Suppressor macrophage (primary cell): ENCODE measurements at regions not wholly inside any gene's neighbourhood (a gene's known extent, or its start where the extent isn't known, plus 50 kb on each side); places are given as distances from the start of the nearest gene placed in this dataset.
"Not testable (repeated sequence)": the region's sequence is repeated elsewhere in the genome, so short reads cannot be mapped to it uniquely, and the experiment has no call there.

ENCODE experiments used
- DNase-seq, 4 experiments: peaks; one replicate each; pipeline ENCODE4 v3.0.0-alpha.2; 2020 to 2022

DNA sequence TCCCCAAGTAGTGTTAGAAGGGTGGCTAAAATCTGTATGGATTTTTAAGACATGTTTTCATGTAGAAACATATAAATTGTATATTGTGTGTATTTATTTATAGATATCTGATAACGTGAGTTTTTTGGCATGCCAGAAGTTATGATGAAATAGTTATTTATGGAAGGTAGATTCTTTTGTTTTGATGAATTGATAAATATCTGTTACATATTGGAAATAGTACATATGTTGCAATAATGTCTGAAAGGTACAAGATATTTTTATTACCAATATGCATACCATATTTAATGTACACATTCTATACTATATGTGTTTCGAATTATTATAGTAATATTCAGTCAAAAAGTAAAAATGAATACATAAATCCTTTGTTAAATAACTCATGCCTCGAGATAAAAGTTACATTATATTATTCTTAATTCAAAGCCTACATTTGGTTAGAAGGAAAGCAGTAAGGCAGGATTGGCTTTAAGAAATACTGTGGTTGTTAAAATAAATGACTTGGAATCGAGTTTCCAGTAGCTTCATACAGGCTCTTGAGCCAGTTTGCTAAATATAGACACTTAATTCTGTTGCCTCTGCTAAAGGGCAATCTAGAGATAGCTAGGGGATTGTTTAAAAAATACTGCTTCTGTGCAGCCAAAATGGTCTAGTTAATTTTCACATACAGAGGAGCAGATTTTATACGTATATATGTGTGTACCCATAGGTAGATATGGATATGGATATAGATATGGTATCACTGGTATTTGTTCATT, 1175.1 kb upstream of the B3GALT2 start:
- DNase-seq, result no peak

DNA sequence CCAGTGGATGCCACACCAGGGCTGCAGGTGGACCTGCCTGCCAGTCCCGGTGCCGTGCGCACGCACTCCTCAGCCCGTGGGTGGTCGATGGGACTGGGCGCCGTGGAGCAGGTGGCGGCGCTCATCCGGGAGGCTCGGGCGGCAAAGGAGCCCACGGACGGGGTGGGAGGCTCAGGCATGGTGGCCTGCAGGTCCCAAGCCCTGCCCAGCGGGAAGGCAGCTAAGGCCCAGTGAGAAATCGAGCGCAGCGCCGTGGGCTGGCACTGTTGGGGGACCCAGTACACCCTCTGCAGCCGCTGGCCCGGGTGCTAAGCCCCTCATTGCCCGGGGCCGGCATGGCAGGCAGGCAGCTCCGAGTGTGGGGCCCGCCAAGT, 1171.8 kb upstream of the B3GALT2 start:
- DNase-seq, result no peak

DNA sequence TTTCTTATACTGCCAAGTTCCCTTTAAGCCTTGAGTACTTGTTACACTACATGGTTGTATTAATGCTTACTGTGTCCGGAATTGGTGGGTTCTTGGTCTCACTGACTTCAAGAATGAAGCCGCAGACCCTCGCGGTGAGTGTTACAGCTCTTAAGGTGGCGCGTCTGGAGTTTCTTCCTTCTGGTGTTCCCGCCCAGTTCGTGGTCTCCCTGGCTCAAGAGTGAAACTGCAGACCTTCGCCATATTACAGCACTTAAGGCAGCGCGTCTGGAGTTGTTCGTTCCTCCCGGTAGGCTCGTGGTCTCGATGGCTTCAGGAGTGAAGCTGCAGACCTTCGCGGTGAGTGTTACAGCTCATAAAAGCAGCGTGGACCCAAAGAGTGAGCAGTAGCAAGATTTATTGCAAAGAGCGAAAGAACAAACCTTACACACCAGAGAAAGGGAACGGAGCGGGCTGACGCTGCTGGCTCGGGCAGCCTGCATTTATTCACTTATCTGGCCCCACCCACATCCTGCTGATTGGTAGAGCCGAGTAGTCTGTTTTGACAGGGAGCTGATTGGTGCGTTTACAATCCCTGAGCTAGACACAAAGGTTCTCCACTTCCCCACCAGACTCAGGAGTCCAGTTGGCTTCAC, 1171.3 kb upstream of the B3GALT2 start:
- DNase-seq, result not testable (repeated sequence)

DNA sequence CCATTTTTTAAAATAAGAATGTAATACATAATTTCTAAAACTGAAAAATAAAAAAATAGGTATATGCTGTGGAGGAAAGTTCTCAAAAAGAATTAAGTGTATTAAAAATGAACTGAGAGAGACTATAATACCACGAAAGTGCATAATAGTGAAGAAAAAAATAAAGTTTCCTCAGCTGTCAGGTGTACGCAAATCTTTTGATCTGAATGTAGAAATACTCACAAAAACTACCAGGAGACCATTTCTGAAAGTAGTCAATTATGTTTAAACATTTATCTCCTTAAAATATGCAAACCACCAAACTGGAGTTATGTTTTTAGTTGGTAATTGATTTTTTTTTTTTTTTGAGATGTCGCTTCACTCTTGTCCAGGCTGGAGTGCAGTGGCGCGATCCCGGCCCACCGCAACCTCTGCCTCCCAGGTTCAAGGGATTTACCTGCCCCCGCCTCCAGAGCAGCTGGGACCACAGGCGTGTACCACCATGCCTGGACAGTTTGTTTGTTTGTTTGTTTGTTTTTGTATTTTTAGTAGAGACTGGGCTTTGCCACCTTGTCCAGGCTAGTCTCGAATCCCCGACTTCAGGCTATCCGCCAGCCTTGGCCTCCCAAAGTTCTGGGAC, 1169.2 kb upstream of the B3GALT2 start:
- no peak for DNase-seq

DNA sequence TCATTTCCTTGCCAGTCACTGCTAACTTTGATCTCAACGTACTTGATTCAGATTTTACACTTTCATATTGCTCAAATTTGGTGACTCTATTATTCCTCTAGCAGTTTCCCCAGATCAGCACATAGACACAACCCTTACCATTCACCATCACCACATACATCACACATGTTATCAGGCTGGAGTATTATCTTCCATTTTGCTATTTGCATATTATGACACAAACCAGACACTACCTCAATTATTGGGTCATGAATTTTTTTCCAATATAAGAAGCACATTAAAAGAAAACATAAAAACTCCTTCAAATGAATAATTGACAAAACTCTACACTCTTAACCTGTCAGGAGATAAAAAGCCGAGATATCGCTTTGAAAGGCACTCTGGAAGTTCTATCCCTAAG, 1166.7 kb upstream of the B3GALT2 start:
- DNase-seq, result no peak

DNA sequence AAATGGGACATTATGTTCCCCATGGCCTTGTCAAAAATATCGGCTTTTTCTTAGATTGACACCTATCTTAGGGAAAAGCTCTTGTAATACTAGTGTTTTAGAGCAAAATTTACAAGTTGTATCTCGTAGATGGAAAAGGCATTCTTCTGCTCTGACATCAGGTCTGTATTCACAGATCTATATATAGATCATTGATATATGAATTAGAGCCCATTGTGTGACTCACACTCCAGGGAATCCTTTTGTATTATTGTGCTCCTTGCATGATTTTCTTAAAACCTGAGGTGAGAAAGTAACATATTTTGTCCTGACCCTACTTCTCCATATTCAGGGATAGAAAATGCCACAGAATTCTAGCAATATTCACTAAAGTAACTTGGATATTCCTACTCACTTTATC, 1160.8 kb upstream of the B3GALT2 start:
- no peak for DNase-seq

DNA sequence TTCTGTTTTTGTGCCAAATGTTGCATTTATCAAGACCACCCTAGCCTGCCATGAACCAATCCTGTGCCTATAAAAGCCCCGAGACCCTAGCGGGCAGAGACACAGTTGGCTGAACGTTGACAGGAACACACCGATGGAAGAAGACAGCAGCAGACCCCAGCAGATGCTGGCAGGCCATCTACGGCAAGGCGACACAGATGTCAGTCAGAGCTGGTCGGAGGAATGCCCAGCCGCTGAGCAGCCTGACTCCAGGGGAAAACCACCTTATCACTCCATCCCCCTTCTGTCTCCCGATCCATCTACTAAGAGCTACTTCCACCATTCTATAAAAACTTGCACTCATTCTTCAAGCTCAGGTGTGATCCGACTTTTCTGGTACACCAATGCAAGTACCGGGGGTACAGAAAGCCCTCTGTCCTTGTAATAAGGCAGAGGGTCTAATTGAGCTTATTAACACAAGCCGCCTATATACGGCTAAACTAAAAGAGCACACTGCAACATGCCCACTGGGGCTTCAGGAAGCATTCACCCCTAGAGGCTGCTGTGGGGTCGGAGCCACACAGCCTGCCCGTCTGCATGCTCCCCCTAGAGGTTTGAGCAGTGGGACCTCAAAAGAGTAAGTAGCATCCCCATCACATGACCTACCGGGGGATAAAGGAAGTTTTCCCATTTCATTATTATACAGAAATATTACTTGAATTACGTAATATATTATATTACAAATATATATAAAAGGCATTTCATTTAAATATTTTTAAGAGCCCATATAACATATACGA, 1156.3 kb upstream of the B3GALT2 start:
- no peak for DNase-seq

DNA sequence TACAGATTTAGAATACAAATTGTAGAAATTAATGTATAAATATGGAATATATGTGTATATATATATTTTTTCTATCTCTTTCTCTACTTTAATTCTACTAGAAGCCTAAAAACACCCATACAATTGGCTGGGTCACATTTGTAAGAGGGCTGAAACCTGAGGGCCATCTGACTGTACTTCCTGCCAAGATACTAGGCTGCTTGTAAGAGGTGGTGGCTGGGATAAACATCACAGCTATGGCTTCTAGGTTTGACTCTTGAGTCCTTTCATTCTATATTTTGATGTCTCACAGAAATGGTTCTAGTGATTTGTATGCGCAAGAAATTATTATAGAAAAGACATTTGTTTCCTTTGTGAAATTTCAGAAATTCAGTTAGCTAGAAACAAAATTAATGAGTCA, 1155.2 kb upstream of the B3GALT2 start:
- no peak for DNase-seq

DNA sequence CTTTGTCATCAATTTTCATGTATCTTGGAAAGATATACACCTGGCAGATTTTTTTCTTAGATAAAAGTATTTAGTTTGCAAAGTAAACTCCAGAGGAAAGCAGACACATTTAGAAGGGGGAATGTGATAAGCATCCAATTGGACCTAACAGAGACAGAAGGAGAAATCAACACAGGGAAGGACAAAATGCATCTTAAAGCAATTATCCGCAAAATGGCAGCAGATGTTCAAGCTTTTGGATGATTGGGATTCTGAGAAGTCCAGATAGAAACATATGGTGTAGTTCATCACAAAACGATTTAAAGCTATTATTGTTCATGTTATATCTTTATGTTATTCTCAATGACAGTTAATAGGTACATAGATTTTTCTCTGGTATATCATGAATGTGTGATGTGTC, 1153.1 kb upstream of the B3GALT2 start:
- DNase-seq, result no peak

DNA sequence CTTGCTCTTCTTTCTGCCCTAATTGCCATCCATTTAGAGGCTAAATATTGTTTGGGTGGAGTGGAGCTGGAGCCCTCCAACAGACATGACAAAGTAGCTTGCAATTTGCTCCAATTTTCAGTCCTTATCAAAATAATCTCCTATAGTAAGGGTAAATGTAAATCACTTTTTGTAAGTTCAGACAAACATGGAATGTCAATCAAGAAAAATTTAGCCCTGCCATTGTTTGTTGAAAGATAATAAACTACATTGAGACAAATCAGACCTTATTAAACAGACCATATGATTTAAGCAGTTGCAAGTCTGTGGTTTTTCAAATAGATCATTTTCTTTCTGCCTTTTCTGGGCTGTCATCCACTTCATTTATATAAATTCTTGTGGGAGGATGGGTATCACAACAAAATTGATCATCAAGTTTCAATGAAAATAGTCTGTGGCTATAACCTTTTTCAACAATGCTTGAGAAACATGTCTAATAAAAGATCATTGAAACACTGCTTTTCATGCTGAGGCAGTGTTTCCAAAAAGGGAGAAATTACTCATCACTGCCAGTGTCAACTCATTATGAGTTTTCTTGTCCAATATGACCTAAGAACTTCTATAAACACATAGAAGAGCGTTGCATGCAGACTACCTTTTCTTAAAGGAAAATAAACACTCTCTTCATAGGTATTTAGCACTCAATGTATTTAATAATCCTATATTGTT, 1152.0 kb upstream of the B3GALT2 start:
- no peak for DNase-seq

DNA sequence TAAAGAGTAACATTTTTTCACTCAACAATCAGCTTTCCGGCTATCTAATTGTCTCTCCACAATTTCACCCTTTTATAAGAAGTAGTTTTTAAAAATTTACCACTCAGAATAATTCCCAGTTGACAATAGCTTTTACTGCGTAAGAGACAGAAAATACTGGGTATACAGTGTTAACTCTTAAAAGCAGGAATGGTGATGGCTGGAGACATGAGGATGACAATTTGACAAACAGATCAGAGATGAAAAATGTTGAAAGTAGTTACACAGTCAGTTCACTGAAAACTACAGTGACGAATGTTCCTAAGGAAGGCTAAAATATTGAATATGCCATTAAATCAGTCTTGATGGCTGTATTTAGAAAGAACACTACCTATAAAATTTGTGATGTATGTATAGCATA, 1146.8 kb upstream of the B3GALT2 start:
- no peak for DNase-seq

DNA sequence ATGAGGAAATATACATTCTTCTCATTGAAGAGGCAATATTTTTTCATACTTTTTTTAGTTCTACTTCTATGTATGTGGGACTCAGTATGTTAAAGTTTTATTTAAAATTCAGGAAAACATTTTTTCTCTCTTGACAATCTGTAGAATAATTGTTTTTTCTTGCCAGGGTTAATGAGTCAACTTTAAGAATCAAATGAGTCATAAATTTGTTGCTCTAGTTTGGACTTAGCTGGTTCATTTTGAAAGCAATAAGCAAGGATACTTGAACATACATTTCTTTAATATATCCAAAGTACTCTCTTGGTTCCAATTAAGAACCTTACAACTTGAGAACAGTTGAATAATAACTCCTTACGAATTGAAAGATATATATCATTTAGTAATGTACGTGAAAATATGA, 1145.3 kb upstream of the B3GALT2 start:
- no peak for DNase-seq

DNA sequence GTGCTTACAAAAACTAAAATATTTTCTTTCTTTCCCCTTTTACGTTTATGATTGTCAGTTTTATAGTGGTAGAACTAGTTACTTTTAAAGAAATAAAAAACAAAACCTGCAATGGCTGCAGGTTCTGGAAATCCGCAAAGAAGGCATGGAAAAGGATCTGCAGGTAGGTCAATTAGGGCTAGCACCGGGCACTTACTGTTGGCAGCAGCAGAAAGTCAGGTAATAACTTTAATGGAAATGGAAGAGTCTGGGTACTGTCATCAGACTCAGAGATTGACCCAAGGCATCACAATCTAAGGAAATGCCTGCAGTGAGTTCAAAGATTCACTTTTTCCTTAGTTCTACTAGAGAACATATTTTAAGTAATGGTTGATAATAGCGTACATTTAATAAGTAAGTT, 1136.3 kb upstream of the B3GALT2 start:
- DNase-seq, result no peak

DNA sequence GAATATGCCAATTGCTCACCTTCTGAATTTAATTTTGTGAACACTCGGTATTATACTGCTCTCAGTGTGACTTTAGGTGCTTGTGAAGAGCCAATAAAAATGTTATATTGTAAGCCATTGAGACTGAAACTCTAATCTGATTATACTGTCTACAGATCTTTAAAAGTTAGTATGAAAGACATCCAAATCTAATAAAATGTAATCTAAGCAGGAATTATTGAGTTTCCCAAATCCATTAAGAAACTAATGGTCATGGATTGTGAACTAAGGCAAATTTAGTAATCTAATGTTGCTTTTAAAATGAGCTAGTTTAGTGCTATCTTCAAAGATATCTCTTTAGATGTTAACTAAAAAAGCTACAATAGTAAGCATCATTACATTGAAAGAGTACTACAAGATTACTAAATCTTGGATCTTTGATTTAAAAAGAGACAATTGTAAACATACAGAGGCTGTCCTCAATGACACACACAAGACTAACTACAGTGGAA, 1132.4 kb upstream of the B3GALT2 start:
- no peak for DNase-seq

DNA sequence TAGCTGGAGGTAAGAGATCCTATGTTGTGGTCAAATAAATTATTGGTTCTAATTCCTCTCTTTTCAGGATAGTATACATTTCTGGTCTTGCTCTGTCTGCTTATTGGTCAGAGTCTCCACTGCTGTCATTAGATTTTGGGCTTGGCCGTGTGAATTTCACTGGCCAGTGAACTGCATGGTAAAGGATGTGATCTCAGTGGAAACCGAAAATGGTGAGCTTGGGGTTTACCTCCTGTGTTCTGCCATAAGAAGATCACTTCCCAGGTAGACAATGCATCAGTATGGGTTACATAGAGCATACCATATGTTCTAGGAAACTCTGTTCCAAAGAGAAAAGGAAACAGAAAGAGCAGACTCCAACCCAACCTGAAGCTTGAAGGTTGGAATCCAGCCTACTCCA, 1123.3 kb upstream of the B3GALT2 start:
- DNase-seq, result no peak

DNA sequence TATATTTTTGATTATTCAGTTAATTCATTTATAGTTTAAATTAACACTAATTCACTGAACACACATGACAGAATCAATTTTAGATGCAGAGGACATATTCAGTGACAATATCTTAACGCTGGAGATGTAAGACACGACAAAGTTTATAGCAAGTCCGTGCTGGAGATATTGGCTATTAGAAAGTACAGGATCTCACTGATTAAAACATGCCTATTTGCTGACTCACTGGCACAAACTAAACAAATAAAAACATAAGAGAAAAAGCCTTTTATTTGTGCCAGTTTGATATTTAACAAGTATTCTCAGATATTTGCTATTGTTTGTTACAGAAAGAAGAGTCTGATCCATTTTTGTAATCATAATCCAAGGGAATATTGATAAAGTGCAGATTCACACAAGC, 1122.9 kb upstream of the B3GALT2 start:
- DNase-seq, result no peak

DNA sequence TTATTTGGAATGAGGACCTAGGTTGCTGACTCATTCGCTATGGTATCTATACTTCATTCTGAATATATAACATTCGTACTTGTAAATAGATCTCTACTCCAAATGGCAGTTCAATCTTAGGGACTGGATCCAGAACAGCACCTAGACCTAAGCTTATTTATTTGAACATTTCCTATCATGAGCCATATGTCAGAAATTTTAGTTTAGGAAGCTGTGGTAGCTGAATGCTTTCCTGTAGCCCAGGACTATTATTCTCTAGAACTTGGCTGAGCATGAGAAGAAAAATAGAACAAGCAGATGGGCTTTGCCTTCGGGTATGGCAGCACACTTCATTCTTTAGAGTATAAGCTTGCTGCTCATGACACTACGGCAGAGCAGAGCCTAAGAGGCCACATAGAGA, 1114.4 kb upstream of the B3GALT2 start:
- no peak for DNase-seq

DNA sequence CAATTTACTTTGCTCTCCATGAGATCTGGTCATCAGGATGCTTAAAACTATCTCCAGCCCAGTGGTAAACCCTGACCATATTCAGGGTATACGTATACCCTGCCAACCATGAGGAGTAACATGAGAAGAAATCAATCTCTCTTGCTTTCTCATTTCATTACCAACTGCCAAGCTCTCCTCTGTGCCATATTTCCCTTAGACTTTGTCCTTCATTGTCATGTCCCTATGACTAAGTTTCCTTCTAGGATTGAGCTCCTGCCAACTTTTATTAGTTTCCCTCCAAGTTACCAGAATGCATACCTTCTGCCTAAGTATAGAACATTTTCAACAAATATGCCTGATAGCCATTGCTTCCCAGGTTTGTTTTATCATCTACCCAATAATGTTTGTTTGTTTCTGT, 1113.9 kb upstream of the B3GALT2 start:
- DNase-seq, result no peak

DNA sequence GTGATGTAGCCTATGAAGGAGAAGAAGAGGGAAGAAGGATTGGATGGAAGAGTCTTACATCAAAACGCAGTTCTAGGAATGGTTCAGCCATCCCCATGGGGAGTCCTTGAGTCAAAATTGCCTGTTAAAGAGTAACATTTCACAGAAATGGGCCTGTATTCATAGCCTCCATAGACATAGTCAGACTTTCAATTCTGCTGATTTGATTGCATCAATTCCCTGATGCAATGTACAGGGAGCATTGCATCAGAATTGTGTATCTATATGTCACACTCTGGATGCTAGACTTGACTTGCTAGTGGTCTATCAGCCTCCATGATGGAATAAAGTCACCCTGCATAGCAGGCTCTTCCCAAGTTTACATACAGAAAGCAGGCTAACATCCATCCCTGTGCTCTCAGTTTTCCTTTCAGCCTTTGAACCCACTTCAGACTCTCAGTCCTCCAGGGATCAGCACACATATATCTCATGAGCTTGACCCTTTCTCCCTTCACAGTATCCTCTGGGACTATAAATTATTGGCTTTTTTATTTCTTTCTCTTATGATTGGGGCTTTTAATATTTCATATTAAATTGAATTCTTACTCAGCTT, 1111.7 kb upstream of the B3GALT2 start:
- DNase-seq, result peak in 2 of 4 experiments; percentile 1 to 7

DNA sequence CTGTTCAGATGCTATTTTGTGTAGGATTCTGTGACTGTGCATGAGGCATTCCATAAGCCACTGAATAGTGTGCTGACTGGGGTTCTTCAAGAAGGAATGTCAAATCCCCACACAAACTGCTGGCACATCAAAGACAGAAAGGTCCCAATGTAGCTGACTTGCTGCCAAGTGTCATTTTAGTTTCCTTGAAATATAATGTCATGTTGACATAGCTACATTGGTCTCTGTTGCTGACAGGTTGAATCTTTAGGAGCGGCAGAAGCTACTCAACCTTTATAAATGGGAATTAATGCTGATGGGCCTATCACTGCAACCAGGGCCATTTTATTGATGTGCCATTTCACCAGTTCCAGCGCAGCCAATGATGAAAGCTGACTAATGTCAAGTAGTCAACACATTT, 1110.7 kb upstream of the B3GALT2 start:
- DNase-seq, result no peak

DNA sequence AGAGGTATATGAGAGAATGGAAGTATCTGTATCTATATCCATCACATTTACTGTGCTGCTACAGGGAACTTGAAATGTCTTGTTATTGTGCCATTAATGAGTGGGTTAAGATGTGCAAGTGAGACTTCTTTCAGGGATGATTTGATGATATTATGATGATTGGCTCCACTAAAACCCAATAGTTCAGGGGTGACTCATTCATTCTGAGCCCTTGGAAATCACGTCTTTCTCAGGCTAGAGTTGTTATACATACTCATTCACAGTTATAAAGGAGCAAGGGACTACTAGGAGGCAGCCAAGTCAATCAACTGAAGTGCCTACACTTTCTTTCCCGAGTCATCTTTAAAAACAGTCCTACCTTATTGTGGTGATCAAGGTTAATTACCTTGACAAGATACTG, 1109.8 kb upstream of the B3GALT2 start:
- no peak for DNase-seq

DNA sequence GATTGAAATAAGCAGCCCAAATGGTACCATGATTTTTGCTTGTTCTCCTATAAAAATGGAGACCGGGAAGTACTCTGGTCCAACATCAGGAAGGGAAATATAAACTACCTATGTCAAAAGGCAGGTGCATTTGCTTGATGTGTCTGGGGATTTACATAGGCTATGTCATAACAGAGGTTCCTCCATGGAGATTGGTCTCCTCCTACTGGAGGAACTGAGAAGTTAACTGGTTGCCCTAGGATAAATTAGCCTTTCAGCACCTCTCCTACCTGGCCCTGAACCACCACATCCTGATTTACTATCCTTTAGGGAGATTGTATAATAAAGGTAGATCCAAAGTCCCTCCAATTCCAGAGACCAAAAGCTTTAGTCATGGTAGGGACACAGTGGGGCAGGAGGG, 1109.3 kb upstream of the B3GALT2 start:
- DNase-seq, result peak; percentile 21 to 66 (median 60)
